GM12892 (cell line): ENCODE measurements at regions not wholly inside any gene's neighbourhood (a gene's known extent, or its start where the extent isn't known, plus 50 kb on each side); places are given as distances from the start of the nearest gene placed in this dataset.

Experiments
- POLR2A ChIP-seq: IDR thresholded peaks from 2 replicates; pipeline ENCODE4 v1.6.1; 2011; ENCODE audit warnings: low read depth, low read length, control low read depth
- POLR2AphosphoS5 ChIP-seq: IDR thresholded peaks from 2 replicates; pipeline ENCODE4 v1.6.1; 2011; ENCODE audit warnings: low read depth, low read length, control low read depth

DNA sequence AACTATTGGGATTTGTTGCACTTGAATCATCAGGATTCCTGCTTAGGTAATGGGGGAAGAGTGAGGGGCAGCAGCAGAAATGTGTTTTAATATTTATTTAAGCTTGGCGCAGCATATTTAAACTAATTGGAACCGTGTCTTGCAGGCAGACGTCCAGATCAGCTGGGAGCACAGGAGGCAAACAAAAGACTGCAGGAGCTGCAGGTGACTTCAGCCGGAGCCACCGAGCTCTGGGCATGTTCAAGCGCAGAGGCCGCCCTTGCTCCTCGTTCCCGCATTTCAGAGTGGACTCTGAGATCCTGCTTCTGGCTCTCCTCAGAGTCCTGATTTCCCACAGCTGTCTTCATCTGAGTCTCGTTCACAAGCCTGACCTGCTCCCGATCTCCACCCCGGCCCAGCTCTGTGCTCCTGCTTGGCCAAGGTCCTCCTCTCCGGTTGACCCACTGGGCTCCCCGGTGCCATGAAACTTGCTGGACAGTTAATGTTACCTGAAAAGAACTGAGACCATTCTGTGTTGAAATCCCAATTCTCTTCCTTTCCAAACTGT is 475.5 kb downstream of the SOX11 start:
- TF ChIP-seq POLR2A (no peak), POLR2AphosphoS5 (no peak)
